ENCODE measurements at regions not wholly inside any gene's neighbourhood (a gene's known extent, or its start where the extent isn't known, plus 50 kb on each side); places are given as distances from the start of the nearest gene placed in this dataset.

DNA sequence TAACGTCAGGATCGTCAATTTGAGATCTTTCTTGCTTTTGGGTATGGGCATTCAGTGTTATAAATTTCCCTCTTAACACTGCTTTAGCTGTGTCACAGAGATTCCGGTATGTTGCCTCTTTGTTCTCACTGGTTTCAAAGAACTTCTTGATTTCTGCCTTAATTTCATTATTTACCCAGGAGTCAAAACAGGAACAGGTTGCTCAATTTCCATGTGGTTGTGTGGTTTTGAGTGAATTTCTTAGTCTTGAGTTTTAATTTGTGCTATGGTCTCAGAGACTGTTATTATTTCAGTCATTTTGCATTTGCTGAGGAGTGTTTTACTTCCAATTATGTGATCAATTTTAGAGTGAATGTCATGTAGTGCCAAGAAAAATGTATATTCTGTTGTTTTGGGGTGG lies 153.1 kb downstream of the PCDH17 start:
- TF ChIP-seq, protein P1, sequence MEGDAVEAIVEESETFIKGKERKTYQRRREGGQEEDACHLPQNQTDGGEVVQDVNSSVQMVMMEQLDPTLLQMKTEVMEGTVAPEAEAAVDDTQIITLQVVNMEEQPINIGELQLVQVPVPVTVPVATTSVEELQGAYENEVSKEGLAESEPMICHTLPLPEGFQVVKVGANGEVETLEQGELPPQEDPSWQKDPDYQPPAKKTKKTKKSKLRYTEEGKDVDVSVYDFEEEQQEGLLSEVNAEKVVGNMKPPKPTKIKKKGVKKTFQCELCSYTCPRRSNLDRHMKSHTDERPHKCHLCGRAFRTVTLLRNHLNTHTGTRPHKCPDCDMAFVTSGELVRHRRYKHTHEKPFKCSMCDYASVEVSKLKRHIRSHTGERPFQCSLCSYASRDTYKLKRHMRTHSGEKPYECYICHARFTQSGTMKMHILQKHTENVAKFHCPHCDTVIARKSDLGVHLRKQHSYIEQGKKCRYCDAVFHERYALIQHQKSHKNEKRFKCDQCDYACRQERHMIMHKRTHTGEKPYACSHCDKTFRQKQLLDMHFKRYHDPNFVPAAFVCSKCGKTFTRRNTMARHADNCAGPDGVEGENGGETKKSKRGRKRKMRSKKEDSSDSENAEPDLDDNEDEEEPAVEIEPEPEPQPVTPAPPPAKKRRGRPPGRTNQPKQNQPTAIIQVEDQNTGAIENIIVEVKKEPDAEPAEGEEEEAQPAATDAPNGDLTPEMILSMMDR (IDR thresholded peaks at IDR 0.05) = no peak
- intact Hi-C loops (cut with DNase I) = no loop called here
- H3K36me3 ChIP-seq = no peaks in the 10 kb centered on the region
- H3K27ac ChIP-seq = no peak overlapping the region
- H3K9me3 ChIP-seq = no peaks in the 10 kb centered on the region
- DNase-seq (no peak), ATAC-seq (no peak)
- H3K27me3 ChIP-seq (ENCODE audit: low read depth) = no peaks in the 10 kb centered on the region
- H3K4me1 ChIP-seq = no peaks in the 10 kb centered on the region
- H3K4me3 ChIP-seq = no peak overlapping the region

DNA sequence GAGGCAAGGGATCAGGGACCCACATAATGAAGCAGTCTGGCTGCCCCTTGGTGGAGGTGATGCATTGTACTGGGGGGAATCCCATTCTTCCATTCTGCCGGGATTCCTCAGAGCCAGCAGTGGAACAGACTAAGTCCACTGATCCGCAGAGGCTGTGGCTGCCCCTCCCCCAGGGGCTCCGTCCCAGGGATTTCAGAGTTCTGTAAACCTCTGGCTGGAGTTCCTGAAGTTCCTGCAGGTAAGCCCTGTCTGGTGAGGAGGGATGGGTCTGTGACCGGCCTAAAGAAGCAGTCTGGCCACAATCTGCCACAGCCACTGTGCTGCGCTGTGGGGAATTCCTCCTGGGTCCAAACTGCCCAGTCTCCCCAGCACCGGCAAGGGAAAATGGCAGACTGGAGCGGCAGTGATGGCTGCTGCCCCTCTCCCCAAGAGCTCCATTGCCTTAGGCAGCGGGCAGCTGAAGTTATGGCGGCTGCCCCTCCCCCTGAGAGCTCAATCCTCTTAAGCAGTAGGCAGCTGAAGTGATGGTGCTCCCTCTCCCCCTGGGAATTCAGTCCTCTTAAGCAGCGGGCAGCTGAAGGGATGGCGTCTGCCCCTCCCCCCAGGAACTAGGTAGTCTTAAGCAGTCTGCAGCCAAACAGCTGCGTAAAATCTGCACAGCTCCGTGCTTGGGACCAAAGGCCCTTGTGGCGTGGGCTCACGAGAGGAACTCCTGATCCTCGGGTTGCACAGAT lies 155.7 kb downstream of the PCDH17 start:
- H3K36me3 ChIP-seq = no peaks in the 10 kb centered on the region
- H3K4me1 ChIP-seq = no peaks in the 10 kb centered on the region
- intact Hi-C loops (cut with DNase I) = no loop called here
- TF ChIP-seq, protein P1 (IDR thresholded peaks at IDR 0.05) = no peak
- no peak for DNase-seq
- H3K4me3 ChIP-seq = no peak overlapping the region
- no peaks in the 10 kb centered on the region for H3K9me3 ChIP-seq
- ATAC-seq = peak in 1 of 2 donors; percentile 23
- no peak overlapping the region for H3K27ac ChIP-seq
- H3K27me3 ChIP-seq (ENCODE audit: low read depth) = no peaks in the 10 kb centered on the region

DNA sequence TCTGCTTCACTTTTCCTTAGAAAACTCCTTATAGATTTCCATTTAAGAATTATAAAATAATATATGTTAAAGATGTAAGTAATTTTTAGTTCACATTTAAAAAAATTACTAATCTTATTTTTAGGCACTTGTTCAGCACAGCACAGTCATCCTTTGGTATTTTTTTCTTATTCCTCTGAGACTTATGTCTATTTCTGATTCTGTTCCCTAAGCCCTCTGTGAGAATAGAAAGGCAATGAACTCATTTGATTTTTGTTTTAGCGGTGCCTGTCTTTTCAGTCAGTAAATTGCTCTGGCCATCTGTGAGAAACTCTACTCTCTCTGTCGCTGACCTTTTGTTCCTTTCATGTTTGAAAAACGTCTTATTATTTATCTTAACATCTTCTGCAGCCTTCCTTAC lies 168.1 kb downstream of the PCDH17 start:
- DNase-seq (no peak), ATAC-seq (no peak)
- intact Hi-C loops (cut with DNase I) = no loop called here
- Histone ChIP-seq H3K27ac (no peak overlapping the region), H3K4me1 (no peaks in the 10 kb centered on the region), H3K9me3 (no peaks in the 10 kb centered on the region), H3K4me3 (no peak overlapping the region), H3K27me3 (ENCODE audit: low read depth) (no peaks in the 10 kb centered on the region), H3K36me3 (no peaks in the 10 kb centered on the region)
- TF ChIP-seq, protein P1 (IDR thresholded peaks at IDR 0.05) = no peak

DNA sequence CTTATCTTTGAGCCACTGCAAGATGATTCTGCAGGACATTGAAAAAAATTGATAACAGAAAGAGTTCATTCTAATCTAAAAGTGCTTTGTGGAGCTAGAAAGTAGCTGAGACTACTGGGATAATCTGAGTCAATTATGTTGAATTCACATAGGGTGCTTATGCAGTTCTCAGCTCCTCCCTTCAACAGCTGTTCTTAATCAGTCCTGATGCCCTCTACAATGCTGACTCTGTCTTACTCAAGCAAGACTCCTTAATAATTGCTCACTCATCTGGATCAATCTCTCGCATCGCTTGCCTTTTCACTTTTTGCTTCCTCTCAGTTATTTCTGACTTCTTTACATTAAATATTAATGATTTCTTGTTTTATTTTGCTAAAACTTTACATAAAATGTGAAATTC lies 182.1 kb downstream of the PCDH17 start:
- Histone ChIP-seq H3K36me3 (no peaks in the 10 kb centered on the region), H3K27ac (no peak overlapping the region), H3K4me1 (no peaks in the 10 kb centered on the region), H3K27me3 (ENCODE audit: low read depth) (no peaks in the 10 kb centered on the region), H3K4me3 (no peak overlapping the region), H3K9me3 (no peaks in the 10 kb centered on the region)
- intact Hi-C loops (cut with DNase I) = no loop called here
- ATAC-seq = no peak
- DNase-seq = no peak
- TF ChIP-seq, protein P1 (IDR thresholded peaks at IDR 0.05) = no peak

DNA sequence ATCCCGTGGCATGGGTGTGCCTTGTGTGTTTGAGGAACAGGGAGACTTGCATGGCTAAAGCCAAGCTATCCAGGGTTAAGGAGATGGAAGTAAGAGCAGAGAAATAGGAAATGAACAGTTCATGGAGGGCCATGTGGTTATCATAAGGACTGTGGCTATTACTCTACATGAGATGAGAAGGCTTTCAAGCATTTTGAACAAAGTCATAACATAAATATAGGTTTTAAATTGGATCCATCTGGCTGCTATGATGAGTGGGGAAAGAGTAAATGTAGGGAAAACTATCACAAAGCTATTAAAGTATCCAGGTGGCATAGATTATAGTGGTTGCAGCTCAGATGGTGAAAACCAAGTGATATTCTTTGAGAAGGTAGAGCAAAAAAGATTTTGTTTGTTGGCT lies 184.1 kb downstream of the PCDH17 start:
- TF ChIP-seq, protein P1 (IDR thresholded peaks at IDR 0.05) = no peak
- no peak overlapping the region for H3K27ac ChIP-seq

More for the DNA sequence above, 184.1 kb downstream of the PCDH17 start:
- Histone ChIP-seq H3K9me3 (no peaks in the 10 kb centered on the region), H3K4me3 (no peak overlapping the region), H3K27me3 (ENCODE audit: low read depth) (no peaks in the 10 kb centered on the region), H3K4me1 (no peaks in the 10 kb centered on the region), H3K36me3 (no peaks in the 10 kb centered on the region)
- DNase-seq (no peak), ATAC-seq (no peak)
- intact Hi-C loops (cut with DNase I) = no loop called here
